CD4-positive, alpha-beta T cell treated with Interleukin-4 for 4 hours (primary cell): ENCODE measurements at regions not wholly inside any gene's neighbourhood (a gene's known extent, or its start where the extent isn't known, plus 50 kb on each side); places are given as distances from the start of the nearest gene placed in this dataset.

ENCODE experiments used
- DNase-seq: peaks from one replicate; pipeline ENCODE4 v3.0.0-alpha.2; 2020

GRCh38 chr7:1286946-1287645 lies 54.4 kb downstream of the UNCX start:
- DNase-seq = no peak

- no peak for DNase-seq
Observed at GRCh38 chr7:1287752-1288201, 55.1 kb downstream of the UNCX start.

GRCh38 chr7:1288390-1288995 lies 55.8 kb downstream of the UNCX start:
- no peak for DNase-seq

- no peak for DNase-seq
Observed at GRCh38 chr7:1288996-1289551, 56.4 kb downstream of the UNCX start.

- DNase-seq = no peak
Observed at GRCh38 chr7:1289666-1290025, 57.0 kb downstream of the UNCX start.

- peak; percentile 35 for DNase-seq
Observed at GRCh38 chr7:1290026-1290678, 57.5 kb downstream of the UNCX start.

- no peak for DNase-seq
Observed at GRCh38 chr7:1290679-1291356, 58.1 kb downstream of the UNCX start.

- DNase-seq = no peak
Observed at GRCh38 chr7:1291357-1291689, 58.7 kb downstream of the UNCX start.

GRCh38 chr7:1291845-1292765 lies 59.4 kb downstream of the UNCX start:
- DNase-seq = no peak

- DNase-seq = no peak
Observed at GRCh38 chr7:1292972-1293830, 60.5 kb downstream of the UNCX start.

- no peak for DNase-seq
Observed at GRCh38 chr7:1293950-1294411, 61.3 kb downstream of the UNCX start.

- no peak for DNase-seq
Observed at GRCh38 chr7:1295776-1296355, 63.2 kb downstream of the UNCX start.

- no peak for DNase-seq
Observed at GRCh38 chr7:1296356-1296981, 63.8 kb downstream of the UNCX start.

GRCh38 chr7:1297017-1297960 lies 64.6 kb downstream of the UNCX start:
- DNase-seq = no peak

GRCh38 chr7:1298051-1298930 lies 65.6 kb downstream of the UNCX start:
- no peak for DNase-seq

- DNase-seq = no peak
Observed at GRCh38 chr7:1298931-1299885, 66.5 kb downstream of the UNCX start.

GRCh38 chr7:1300206-1300605 lies 67.5 kb downstream of the UNCX start:
- DNase-seq = no peak
